RWPE2 (cell line): ENCODE measurements at regions not wholly inside any gene's neighbourhood (a gene's known extent, or its start where the extent isn't known, plus 50 kb on each side); places are given as distances from the start of the nearest gene placed in this dataset.

ENCODE experiments used
- ATAC-seq: fragments of 200-7000 bp; cut with Tn5 transposase; 3 replicates; pipeline ENCODE4 v1.9.1; 2021; ENCODE audit warnings: low read depth
- DNase-seq: peaks from one replicate; pipeline ENCODE4 v3.0.0-alpha.2; 2020; ENCODE audit warnings: low spot score
- H3K27ac ChIP-seq: fragments of 450-650 bp; 2 replicates; pipeline ENCODE4 v1.5.1; 2017; ENCODE audit warnings: mild to moderate bottlenecking; ENCODE audit not compliant: poor library complexity, severe bottlenecking
- H3K27me3 ChIP-seq: fragments of 250-450 bp; sonication (Bioruptor Pico); 2 replicates; pipeline ENCODE4 v1.5.1; 2021; ENCODE audit warnings: mild to moderate bottlenecking, moderate library complexity; ENCODE audit not compliant: insufficient read depth, poor library complexity, severe bottlenecking
- H3K36me3 ChIP-seq: fragments of 250-450 bp; sonication (Bioruptor Pico); 2 replicates; pipeline ENCODE4 v1.5.1; 2020; ENCODE audit warnings: low read depth, mild to moderate bottlenecking, moderate library complexity
- H3K4me1 ChIP-seq: fragments of 250-450 bp; sonication (Bioruptor Pico); 2 replicates; pipeline ENCODE4 v1.5.1; 2021; ENCODE audit warnings: mild to moderate bottlenecking, moderate library complexity; ENCODE audit not compliant: insufficient read depth, poor library complexity, severe bottlenecking
- H3K4me3 ChIP-seq: fragments of 250-450 bp; sonication (Bioruptor Pico); 2 replicates; pipeline ENCODE4 v1.5.1; 2021; ENCODE audit warnings: mild to moderate bottlenecking, moderate library complexity; ENCODE audit not compliant: severe bottlenecking
- H3K9me3 ChIP-seq: fragments of 250-450 bp; sonication (Bioruptor Pico); 2 replicates; pipeline ENCODE4 v1.5.1; 2021; ENCODE audit warnings: mild to moderate bottlenecking, moderate library complexity; ENCODE audit not compliant: severe bottlenecking
- TF ChIP-seq, protein P1 (sequence below): fragments of 450-650 bp; IDR thresholded peaks from one replicate; pipeline ENCODE4 v1.5.1; 2017; ENCODE audit warnings: mild to moderate bottlenecking, moderate library complexity; ENCODE audit not compliant: poor library complexity, severe bottlenecking

DNA sequence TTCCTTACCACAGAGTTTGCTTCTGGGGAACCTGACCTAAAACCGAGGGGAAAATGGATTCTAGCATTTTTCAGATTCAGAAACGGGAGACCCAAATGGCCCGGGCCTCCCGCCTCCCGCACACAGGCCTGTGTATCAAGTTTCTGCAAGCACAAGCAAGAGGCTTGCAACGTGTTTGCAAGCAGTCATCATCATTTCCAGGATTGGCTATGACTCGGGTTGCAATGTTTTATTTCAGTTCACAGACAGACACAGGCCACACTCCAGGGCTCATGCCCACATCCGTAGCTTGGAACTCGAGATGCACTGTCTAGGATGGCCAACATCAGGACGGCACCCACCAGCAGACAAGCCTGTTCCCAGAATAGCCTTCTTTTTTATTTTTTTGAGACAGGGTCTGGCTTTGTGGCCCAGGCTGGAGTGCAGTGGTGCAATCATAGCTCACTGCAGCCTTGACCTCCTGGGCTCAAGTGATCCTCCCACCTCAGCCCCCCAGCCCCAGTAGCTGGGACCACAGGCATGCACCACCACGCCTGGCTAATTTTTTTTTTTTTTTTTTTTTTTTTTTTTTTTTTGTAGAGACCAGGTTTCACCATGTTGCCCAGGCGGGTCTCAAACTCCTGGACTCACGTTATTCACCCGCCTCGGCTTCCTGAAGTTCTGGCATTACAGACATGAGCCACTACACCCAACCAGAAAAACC lies 68.1 kb upstream of the FOXK1 start:
- TF ChIP-seq, protein P1, sequence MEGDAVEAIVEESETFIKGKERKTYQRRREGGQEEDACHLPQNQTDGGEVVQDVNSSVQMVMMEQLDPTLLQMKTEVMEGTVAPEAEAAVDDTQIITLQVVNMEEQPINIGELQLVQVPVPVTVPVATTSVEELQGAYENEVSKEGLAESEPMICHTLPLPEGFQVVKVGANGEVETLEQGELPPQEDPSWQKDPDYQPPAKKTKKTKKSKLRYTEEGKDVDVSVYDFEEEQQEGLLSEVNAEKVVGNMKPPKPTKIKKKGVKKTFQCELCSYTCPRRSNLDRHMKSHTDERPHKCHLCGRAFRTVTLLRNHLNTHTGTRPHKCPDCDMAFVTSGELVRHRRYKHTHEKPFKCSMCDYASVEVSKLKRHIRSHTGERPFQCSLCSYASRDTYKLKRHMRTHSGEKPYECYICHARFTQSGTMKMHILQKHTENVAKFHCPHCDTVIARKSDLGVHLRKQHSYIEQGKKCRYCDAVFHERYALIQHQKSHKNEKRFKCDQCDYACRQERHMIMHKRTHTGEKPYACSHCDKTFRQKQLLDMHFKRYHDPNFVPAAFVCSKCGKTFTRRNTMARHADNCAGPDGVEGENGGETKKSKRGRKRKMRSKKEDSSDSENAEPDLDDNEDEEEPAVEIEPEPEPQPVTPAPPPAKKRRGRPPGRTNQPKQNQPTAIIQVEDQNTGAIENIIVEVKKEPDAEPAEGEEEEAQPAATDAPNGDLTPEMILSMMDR = no peak
- H3K4me3 ChIP-seq = no peak overlapping the region
- no peaks in the 10 kb centered on the region for H3K27me3 ChIP-seq
- no peaks in the 10 kb centered on the region for H3K36me3 ChIP-seq
- H3K4me1 ChIP-seq = no peaks in the 10 kb centered on the region
- H3K27ac ChIP-seq = no peak overlapping the region
- peak; percentile 70 for ATAC-seq
- no peak for DNase-seq
- H3K9me3 ChIP-seq = no peaks in the 10 kb centered on the region

DNA sequence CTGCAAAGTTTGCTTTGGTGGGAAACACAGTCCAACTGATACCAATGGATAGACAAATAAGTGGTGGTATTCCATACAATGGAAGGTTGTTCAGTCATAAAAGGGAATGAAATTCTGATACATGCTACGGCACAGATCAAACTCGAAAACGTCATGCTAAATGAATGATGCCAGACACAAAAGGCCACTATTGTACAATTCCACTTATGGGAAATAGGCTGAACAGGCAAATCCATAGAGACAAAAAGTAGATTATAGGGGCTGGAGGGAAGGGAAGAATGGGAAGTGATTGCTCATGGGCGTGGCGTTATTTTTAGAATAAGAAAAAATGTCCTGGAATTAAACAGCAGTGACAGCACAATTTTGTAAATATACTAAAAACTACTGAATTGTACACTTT lies 66.0 kb upstream of the FOXK1 start:
- H3K27ac ChIP-seq = no peak overlapping the region
- ATAC-seq (no peak), DNase-seq (no peak)
- H3K27me3 ChIP-seq = no peaks in the 10 kb centered on the region
- H3K4me3 ChIP-seq = no peak overlapping the region
- H3K4me1 ChIP-seq = no peaks in the 10 kb centered on the region
- no peaks in the 10 kb centered on the region for H3K36me3 ChIP-seq
- TF ChIP-seq, protein P1 = no peak
- no peaks in the 10 kb centered on the region for H3K9me3 ChIP-seq

DNA sequence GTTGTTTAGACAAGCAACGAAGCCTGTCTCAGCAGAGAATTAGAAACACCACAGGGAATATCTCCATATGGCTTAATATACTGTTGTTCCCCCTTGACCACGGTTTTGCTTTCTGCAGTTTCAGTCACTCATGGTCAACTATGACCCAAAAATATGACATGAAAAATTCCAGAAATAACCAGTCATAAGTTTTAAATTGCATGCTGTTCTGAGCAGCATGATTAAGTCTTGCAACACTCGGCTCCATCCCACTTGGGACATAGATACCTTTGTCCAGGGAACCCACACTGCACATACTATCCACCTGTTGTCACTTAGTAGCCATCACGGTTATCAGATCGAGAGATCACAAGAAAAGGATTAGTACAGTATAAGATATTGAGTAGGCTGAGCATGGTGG lies 60.7 kb upstream of the FOXK1 start:
- TF ChIP-seq, protein P1 = no peak
- Histone ChIP-seq H3K4me1 (no peaks in the 10 kb centered on the region), H3K27ac (no peak overlapping the region), H3K4me3 (no peak overlapping the region), H3K36me3 (no peaks in the 10 kb centered on the region), H3K9me3 (peaks cover 4% of the 10 kb centered on the region), H3K27me3 (no peaks in the 10 kb centered on the region)
- ATAC-seq (no peak), DNase-seq (no peak)

DNA sequence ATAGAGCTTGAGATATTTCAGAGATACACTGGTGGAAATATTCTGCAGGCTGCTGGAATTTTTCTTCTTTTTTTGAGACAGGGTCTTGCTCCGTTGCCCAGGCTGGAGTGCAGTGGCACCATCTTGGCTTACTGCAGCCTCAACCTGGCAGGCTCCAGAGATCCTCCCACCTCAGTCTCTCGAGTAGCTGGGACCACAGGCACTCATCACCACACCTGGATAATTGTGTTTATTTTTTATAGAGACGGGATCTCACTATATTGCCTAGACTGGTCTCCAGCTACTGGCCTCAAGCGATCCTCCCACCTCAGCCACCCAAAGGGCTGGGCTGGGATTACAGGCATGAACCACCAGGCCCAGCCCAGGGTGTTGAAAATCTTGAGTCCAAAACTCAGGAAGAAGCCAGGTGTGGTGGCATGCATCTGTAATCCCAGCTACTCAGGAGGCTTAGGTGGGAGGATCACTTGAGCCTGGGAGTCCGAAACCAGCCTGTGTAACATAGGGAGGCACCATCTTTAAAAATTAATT lies 55.7 kb upstream of the FOXK1 start:
- ATAC-seq (no peak), DNase-seq (no peak)
- no peak overlapping the region for H3K27ac ChIP-seq

More for the DNA sequence above, 55.7 kb upstream of the FOXK1 start:
- peaks cover 4% of the 10 kb centered on the region for H3K9me3 ChIP-seq
- H3K4me1 ChIP-seq = no peaks in the 10 kb centered on the region
- no peaks in the 10 kb centered on the region for H3K36me3 ChIP-seq
- no peaks in the 10 kb centered on the region for H3K27me3 ChIP-seq
- TF ChIP-seq, protein P1 = no peak
- H3K4me3 ChIP-seq = no peak overlapping the region
